Muscle layer of colon (tissue), 2 donors: ENCODE measurements at regions not wholly inside any gene's neighbourhood (a gene's known extent, or its start where the extent isn't known, plus 50 kb on each side); places are given as distances from the start of the nearest gene placed in this dataset.
"Not testable (repeated sequence)": the region's sequence is repeated elsewhere in the genome, so short reads cannot be mapped to it uniquely, and the experiment has no call there.

Source experiments
- H3K27ac ChIP-seq: one replicate; pipeline ENCODE4 v1.7.0; 2013; ENCODE audit warnings: low read depth, mild to moderate bottlenecking, low read length, moderate library complexity
- H3K27me3 ChIP-seq, 2 donors: one replicate each; pipeline ENCODE4 v1.7.0; 2013; ENCODE audit warnings: low read length in 2 of 2, mild to moderate bottlenecking in 2 of 2; ENCODE audit not compliant: insufficient read depth in 2 of 2, control insufficient read depth in 1 of 2
- H3K36me3 ChIP-seq: one replicate; pipeline ENCODE4 v1.7.0; 2013; ENCODE audit warnings: mild to moderate bottlenecking, low read length; ENCODE audit not compliant: insufficient read depth
- H3K4me1 ChIP-seq: one replicate; pipeline ENCODE4 v1.7.0; 2013; ENCODE audit warnings: mild to moderate bottlenecking, low read length; ENCODE audit not compliant: insufficient read depth
- H3K4me3 ChIP-seq, 2 donors: one replicate each; pipeline ENCODE4 v1.7.0; 2013; ENCODE audit warnings: low read length in 2 of 2, low read depth in 1 of 2, mild to moderate bottlenecking in 1 of 2, moderate library complexity in 1 of 2
- H3K9ac ChIP-seq: one replicate; pipeline ENCODE4 v1.7.0; 2013; ENCODE audit warnings: low read length
- H3K9me3 ChIP-seq: one replicate; pipeline ENCODE4 v1.7.0; 2013; ENCODE audit warnings: mild to moderate bottlenecking, low read length
- donor health status: abdominal sarcoma.
- donor health status: Adenocarcinoma of cecum.

DNA sequence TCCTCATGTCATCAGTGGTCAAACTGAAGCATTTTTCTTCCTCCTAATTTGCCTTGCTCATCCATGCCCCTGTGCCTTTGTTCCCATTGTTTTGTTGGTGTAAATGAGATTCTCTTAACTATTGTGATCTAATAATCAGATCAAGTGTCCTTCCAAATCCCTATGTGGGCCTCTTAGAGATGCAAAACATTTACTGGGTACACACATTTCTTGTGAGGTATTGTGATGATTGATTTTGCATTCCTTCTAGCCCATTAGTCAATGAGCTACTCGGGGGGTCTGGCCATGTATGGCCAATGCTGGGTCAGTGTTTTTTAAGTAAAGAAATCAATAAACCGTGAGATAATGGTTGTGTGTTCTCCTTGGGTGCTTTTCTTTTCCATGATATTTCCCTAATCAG, 580.4 kb downstream of the VGLL3 start:
- no peak overlapping the region for H3K27ac ChIP-seq

DNA sequence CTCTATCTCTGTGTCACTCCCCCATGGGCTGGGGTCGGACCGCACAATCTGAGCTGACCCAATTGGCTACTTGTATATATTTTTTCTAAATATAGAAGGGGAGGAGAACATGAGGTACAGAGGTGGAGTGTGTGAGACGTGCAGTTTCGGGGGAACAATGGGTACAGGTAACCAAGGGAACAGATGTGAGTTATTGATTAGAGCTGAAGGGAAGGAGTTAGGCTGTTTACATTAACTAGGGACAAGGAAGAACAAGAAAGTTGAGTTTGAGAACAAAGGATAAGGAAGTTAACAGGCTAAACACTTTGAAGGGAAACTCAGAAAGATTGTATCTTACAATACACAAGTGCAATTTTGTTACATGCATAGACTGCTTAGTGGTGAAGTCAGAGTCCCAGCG, 601.2 kb downstream of the VGLL3 start:
- not testable (repeated sequence) for H3K36me3 ChIP-seq, H3K27ac ChIP-seq, H3K4me3 ChIP-seq, H3K9me3 ChIP-seq, H3K4me1 ChIP-seq, H3K9ac ChIP-seq, H3K27me3 ChIP-seq

More for the DNA sequence above, 580.4 kb downstream of the VGLL3 start:
- H3K4me1 ChIP-seq: no peaks in the 10 kb centered on the region
- no peak overlapping the region for H3K4me3 ChIP-seq
- no peaks in the 10 kb centered on the region for H3K27me3 ChIP-seq
- H3K9me3 ChIP-seq: no peaks in the 10 kb centered on the region
- H3K9ac ChIP-seq: no peak overlapping the region
- no peaks in the 10 kb centered on the region for H3K36me3 ChIP-seq

- H3K27ac ChIP-seq: no peak overlapping the region
- no peaks in the 10 kb centered on the region for H3K36me3 ChIP-seq
- H3K4me1 ChIP-seq: no peaks in the 10 kb centered on the region
- no peaks in the 10 kb centered on the region for H3K9me3 ChIP-seq
- H3K9ac ChIP-seq: no peak overlapping the region
- no peak overlapping the region for H3K4me3 ChIP-seq
- no peaks in the 10 kb centered on the region for H3K27me3 ChIP-seq
Observed at GRCh38 chr3:86388820-86389219, 602.1 kb downstream of the VGLL3 start.

GRCh38 chr3:86382556-86382955, 608.4 kb downstream of the VGLL3 start:
- H3K36me3 ChIP-seq: no peaks in the 10 kb centered on the region

DNA sequence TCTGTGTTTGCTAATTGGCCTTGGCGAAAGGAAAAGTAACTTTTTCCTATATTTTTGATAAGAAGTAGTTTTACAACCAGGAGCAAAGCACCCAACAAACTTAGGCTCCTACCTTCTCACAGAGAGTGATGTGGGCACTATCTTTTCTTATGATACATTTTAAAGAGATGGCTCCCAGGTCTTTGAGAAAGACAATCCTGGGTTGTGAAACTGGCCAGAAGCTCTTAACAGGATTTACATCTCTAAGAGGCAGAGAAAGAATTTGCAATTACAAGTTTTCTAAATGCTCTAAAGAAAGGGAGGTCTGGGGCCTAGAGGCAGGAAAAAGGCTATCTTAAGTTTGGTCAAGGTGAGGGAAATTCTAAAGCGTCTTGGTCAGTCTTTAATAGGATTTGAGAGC, 609.7 kb downstream of the VGLL3 start:
- H3K4me1 ChIP-seq: no peaks in the 10 kb centered on the region
- H3K9ac ChIP-seq: no peak overlapping the region
- no peaks in the 10 kb centered on the region for H3K9me3 ChIP-seq
- H3K4me3 ChIP-seq: no peak overlapping the region
- H3K27me3 ChIP-seq: no peaks in the 10 kb centered on the region
- H3K27ac ChIP-seq: no peak overlapping the region
- H3K36me3 ChIP-seq: no peaks in the 10 kb centered on the region

More at GRCh38 chr3:86382556-86382955, 608.4 kb downstream of the VGLL3 start:
- no peaks in the 10 kb centered on the region for H3K4me1 ChIP-seq
- H3K4me3 ChIP-seq: no peak overlapping the region
- no peak overlapping the region for H3K9ac ChIP-seq
- no peaks in the 10 kb centered on the region for H3K27me3 ChIP-seq
- H3K9me3 ChIP-seq: no peaks in the 10 kb centered on the region
- H3K27ac ChIP-seq: no peak overlapping the region

DNA sequence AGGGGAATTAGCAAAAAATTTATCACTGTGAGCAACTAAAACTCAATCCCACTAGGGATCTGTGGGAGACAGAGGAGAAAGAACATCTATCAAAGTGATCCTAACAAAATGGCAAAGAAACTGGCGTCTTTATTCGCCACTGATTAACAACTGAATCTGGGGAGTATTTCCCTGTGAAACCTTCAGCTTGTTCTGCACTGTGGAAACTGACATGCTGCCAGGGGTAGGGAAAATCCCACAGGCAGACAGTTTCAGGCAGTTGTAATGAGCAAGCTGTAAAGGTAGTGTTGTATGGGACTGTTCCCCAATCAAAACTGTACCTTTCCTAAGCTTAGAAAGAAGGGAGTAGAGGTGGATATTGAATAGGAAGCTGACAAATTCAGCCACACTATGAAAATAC, 611.7 kb downstream of the VGLL3 start:
- no peaks in the 10 kb centered on the region for H3K9me3 ChIP-seq
- no peaks in the 10 kb centered on the region for H3K27me3 ChIP-seq
- H3K36me3 ChIP-seq: no peaks in the 10 kb centered on the region

DNA sequence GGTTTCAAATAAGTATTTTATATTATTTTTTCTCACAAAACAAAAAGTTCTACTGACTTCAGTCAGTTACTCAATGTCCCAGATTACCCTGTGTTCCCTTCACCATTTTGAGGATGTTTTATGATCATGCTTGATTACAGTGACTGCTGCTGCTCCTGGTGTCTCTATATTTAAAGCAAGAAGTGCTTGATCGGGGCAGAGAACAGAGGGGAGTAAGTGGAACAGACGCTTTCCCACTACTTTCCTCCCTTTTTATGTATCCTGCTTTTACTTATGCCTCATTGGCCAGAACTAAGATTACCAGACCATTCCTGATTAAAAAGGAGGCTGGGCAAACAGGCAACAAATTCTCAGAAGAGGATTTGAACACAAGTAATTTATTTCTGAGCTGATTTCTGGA, 612.1 kb downstream of the VGLL3 start:
- no peak overlapping the region for H3K4me3 ChIP-seq
- no peaks in the 10 kb centered on the region for H3K4me1 ChIP-seq
- H3K36me3 ChIP-seq: no peaks in the 10 kb centered on the region
- H3K27me3 ChIP-seq: no peaks in the 10 kb centered on the region
- H3K9me3 ChIP-seq: no peaks in the 10 kb centered on the region
- H3K27ac ChIP-seq: no peak overlapping the region
- H3K9ac ChIP-seq: no peak overlapping the region

More for the DNA sequence above, 611.7 kb downstream of the VGLL3 start:
- H3K9ac ChIP-seq: no peak overlapping the region
- H3K4me3 ChIP-seq: no peak overlapping the region
- no peak overlapping the region for H3K27ac ChIP-seq
- no peaks in the 10 kb centered on the region for H3K4me1 ChIP-seq

GRCh38 chr3:86335566-86335965, 655.4 kb downstream of the VGLL3 start:
- not testable (repeated sequence) for H3K9ac ChIP-seq, H3K4me3 ChIP-seq, H3K27ac ChIP-seq, H3K36me3 ChIP-seq, H3K27me3 ChIP-seq, H3K9me3 ChIP-seq, H3K4me1 ChIP-seq

- Histone ChIP-seq H3K9ac (no peak overlapping the region), H3K4me3 (no peak overlapping the region), H3K27ac (no peak overlapping the region), H3K9me3 (no peaks in the 10 kb centered on the region), H3K4me1 (no peaks in the 10 kb centered on the region), H3K27me3 (no peaks in the 10 kb centered on the region), H3K36me3 (no peaks in the 10 kb centered on the region)
Observed at GRCh38 chr3:86333636-86334035, 657.3 kb downstream of the VGLL3 start.

GRCh38 chr3:86303935-86304334, 687.0 kb downstream of the VGLL3 start:
- Histone ChIP-seq H3K4me1 (no peaks in the 10 kb centered on the region), H3K27ac (no peak overlapping the region), H3K9me3 (no peaks in the 10 kb centered on the region), H3K36me3 (no peaks in the 10 kb centered on the region), H3K9ac (no peak overlapping the region), H3K27me3 (no peaks in the 10 kb centered on the region), H3K4me3 (no peak overlapping the region)

DNA sequence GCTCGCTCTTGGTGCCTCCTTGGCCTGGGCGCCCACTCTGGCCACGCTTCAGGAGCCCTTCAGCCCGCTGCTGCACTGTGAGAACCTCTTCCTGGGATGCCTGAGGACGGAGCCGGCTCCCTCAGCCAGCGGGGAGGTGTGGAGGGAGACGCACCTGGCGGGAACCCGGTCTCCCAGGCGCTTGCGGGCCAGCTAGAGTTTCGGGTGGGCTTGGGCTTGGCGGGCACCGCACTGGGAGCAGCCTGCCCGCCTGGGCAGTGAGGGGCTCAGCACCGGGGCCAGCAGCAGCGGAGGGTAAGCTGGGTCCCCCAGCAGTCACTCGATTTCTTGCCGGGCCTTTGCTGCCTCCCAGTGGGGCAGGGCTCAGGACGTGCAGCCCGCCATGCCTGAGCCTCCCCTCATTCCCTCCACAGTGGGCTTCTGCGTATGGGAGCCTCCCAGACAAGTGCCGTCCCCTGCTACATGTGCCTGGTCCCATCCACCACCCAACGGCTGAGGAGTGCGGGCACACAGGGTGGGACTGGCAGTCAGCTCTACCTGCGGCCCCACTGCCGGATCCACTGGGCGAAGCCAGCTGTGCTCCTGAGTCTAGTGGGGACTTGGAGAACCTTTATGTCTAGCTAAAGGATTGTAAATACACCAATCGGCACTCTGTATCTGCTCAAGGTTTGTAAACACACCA, 708.7 kb downstream of the VGLL3 start:
- Histone ChIP-seq H3K9me3 (no peaks in the 10 kb centered on the region), H3K4me3 (no peak overlapping the region), H3K4me1 (no peaks in the 10 kb centered on the region), H3K27ac (no peak overlapping the region), H3K9ac (no peak overlapping the region), H3K36me3 (no peaks in the 10 kb centered on the region), H3K27me3 (no peaks in the 10 kb centered on the region)

- Histone ChIP-seq H3K4me1 (no peaks in the 10 kb centered on the region), H3K4me3 (no peak overlapping the region)
Observed at GRCh38 chr3:86269364-86270155, 721.4 kb downstream of the VGLL3 start.

More at GRCh38 chr3:86269364-86270155, 721.4 kb downstream of the VGLL3 start:
- Histone ChIP-seq H3K27ac (no peak overlapping the region), H3K9me3 (no peaks in the 10 kb centered on the region), H3K27me3 (no peaks in the 10 kb centered on the region), H3K9ac (no peak overlapping the region), H3K36me3 (no peaks in the 10 kb centered on the region)
